Mesodermal cell (in vitro differentiated cells): ENCODE measurements at regions not wholly inside any gene's neighbourhood (a gene's known extent, or its start where the extent isn't known, plus 50 kb on each side); places are given as distances from the start of the nearest gene placed in this dataset.
"Not testable (repeated sequence)": the region's sequence is repeated elsewhere in the genome, so short reads cannot be mapped to it uniquely, and the experiment has no call there.

Source experiments
- H3K27ac ChIP-seq: 2 replicates; pipeline ENCODE4 v1.7.0; 2013; ENCODE audit warnings: mild to moderate bottlenecking, low read depth, low read length, moderate library complexity; ENCODE audit not compliant: severe bottlenecking
- H3K36me3 ChIP-seq: 2 replicates; pipeline ENCODE4 v1.7.1; 2013; ENCODE audit warnings: mild to moderate bottlenecking, low read length, moderate library complexity; ENCODE audit not compliant: control insufficient read depth, insufficient read depth
- H3K4me1 ChIP-seq: one replicate; pipeline ENCODE4 v1.7.1; 2013; ENCODE audit warnings: mild to moderate bottlenecking, low read length; ENCODE audit not compliant: insufficient read depth, control insufficient read depth, poor library complexity, severe bottlenecking
- H3K4me3 ChIP-seq: 2 replicates; pipeline ENCODE4 v1.7.0; 2013; ENCODE audit warnings: low read length, control low read depth, mild to moderate bottlenecking; ENCODE audit not compliant: insufficient read depth, poor library complexity, severe bottlenecking; ENCODE audit errors: extremely low read depth
- H3K9me3 ChIP-seq: 2 replicates; pipeline ENCODE4 v1.7.1; 2013; ENCODE audit warnings: mild to moderate bottlenecking, low read length, moderate library complexity; ENCODE audit not compliant: control insufficient read depth
- WGBS, 2 experiments: methylation state at CpG; one replicate each; pipeline ENCODE4 v1.1.5; 2013; ENCODE audit warnings: missing lambda C conversion rate in 2 of 2; ENCODE audit not compliant: insufficient coverage in 2 of 2; 5-methylcytosine and 5-hydroxymethylcytosine counted together

DNA sequence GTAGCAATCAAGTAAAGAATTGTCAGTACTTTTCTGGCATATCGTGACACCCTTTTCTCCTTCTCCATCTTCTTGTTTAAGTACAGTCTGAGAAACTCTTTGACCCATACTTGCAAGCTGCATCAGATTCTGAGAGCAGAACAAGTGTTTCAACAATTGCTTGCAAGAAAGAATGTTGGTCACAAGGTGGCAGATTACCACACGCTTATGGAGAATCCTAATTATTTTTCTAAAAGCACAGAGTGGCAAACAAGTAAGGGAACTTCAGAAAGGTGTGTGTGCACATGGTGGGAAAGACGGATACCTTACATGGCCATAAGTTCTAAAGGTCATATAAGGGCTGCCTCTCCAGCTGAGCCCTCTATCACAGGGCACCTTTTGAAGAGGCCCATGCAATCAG is 136.4 kb upstream of the FGF13 start:
- WGBS, 2 experiments, result 88% methylated on average over 3 of the region's 3 CpGs; no CpG with 5 or more reads in 1 of the 2 experiments
- Histone ChIP-seq H3K4me1 (no peaks in the 10 kb centered on the region), H3K36me3 (no peaks in the 10 kb centered on the region), H3K4me3 (no peak overlapping the region), H3K27ac (no peak overlapping the region), H3K9me3 (no peaks in the 10 kb centered on the region)

GRCh38 chrX:138845786-138846185 is 134.3 kb upstream of the FGF13 start:
- no peaks in the 10 kb centered on the region for H3K9me3 ChIP-seq
- no peaks in the 10 kb centered on the region for H3K36me3 ChIP-seq
- H3K4me1 ChIP-seq, result no peaks in the 10 kb centered on the region
- no CpG with 5 or more reads among the region's 3 CpGs for WGBS, 2 experiments
- no peak overlapping the region for H3K4me3 ChIP-seq
- H3K27ac ChIP-seq, result no peak overlapping the region

DNA sequence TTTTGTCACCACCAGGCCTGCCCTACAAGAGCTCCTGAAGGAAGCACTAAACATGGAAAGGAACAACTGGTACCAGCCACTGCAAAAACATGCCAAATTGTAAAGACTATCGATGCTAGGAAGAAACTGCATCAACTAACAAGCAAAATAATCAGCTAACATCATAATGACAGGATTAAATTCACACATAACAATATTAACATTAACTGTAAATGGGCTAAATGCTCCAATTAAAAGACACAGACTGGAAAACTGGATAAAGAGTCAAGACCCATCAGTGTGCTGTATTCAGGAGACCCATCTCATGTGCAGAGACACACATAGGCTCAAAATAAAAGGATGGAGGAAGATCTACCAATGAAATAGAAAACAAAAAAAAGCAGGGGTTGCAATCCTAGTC is 95.9 kb upstream of the FGF13 start:
- H3K36me3 ChIP-seq, H3K9me3 ChIP-seq, H3K27ac ChIP-seq, H3K4me1 ChIP-seq, H3K4me3 ChIP-seq: not testable (repeated sequence)
- no CpG with 5 or more reads among the region's 1 CpG for WGBS, 2 experiments

DNA sequence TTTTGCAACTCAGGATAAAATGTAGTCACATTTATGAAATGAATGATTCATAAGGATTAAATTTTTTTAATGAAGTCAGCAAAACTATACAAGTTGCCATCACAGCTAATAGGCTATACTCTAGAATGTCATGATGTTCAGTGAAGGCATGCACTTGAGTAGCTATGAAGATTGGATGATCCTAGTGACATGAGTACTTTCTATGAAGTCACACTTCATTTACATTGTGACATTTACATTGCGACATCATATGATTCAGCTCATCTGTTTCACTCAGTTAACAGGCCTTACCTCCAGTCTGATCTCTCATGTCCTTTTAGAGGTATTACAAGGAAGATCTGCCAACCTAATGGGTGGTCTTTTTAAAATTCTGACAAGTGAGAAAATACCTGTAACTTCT is 82.7 kb upstream of the FGF13 start:
- no CpG with 5 or more reads among the region's 1 CpG for WGBS, 2 experiments
- H3K4me3 ChIP-seq, result no peak overlapping the region
- no peaks in the 10 kb centered on the region for H3K9me3 ChIP-seq
- no peaks in the 10 kb centered on the region for H3K4me1 ChIP-seq
- no peaks in the 10 kb centered on the region for H3K36me3 ChIP-seq
- no peak overlapping the region for H3K27ac ChIP-seq

DNA sequence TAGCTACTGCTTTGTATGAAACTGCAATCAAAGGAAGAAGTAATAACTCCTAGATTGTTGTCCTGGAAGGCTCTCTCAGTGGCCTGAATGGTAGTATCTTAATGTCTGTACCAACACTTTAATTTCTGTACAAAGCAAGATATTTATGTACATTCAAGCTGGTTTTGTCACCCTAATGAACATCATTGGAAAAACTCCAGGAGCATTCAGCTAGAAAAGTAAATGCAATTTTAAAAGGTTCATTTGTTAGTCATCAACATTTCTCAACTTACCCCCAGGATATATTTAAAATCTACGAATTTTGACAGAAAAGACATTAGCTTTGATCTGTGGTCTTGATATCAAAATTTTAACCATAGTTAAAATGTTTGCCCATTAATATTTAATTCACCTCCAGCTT is 80.0 kb upstream of the FGF13 start:
- no peaks in the 10 kb centered on the region for H3K4me1 ChIP-seq
- no CpG with 5 or more reads among the region's 1 CpG for WGBS, 2 experiments
- H3K27ac ChIP-seq, result no peak overlapping the region
- H3K4me3 ChIP-seq, result no peak overlapping the region
- no peaks in the 10 kb centered on the region for H3K36me3 ChIP-seq
- no peaks in the 10 kb centered on the region for H3K9me3 ChIP-seq

DNA sequence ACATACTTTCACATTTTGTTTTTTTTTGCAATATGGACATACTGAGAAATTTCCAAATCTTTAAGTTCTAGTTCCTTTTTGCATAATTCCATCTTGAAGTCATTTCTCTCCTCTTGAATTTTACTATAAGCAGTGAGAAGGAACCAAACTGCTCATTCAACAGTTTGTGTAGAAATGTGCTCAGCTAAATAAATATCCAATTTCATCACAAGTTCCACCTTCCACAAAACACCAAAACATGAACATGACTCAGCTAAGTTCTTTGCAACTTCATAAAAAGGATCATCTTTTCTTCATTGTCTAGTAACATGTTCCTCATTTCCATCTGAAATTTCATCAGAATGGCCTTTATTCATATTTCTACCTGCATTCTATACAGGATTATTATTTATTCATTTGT is 77.3 kb upstream of the FGF13 start:
- Histone ChIP-seq H3K4me3 (no peak overlapping the region), H3K9me3 (no peaks in the 10 kb centered on the region), H3K4me1 (no peaks in the 10 kb centered on the region), H3K36me3 (no peaks in the 10 kb centered on the region), H3K27ac (no peak overlapping the region)

DNA sequence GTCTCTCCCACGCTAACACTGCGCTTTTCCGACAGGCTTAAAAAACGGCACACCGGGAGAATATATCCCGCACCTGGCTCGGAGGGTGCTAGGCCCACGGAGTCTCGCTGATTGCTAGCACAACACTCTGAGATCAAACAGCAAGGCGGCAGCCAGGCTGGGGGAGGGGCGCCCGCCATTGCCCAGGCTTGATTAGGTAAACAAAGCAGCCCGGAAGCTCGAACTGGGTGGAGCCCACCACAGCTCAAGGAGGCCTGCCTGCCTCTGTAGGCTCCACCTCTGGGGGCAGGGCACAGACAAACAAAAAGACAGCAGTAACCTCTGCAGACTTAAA is 67.0 kb upstream of the FGF13 start:
- not testable (repeated sequence) for H3K4me3 ChIP-seq, H3K36me3 ChIP-seq, H3K27ac ChIP-seq, H3K4me1 ChIP-seq, H3K9me3 ChIP-seq
- WGBS, 2 experiments, result 77% methylated on average over 9 of the region's 14 CpGs; no CpG with 5 or more reads in 1 of the 2 experiments

GRCh38 chrX:138777908-138778575 is 66.5 kb upstream of the FGF13 start:
- not testable (repeated sequence) for H3K4me1 ChIP-seq, H3K9me3 ChIP-seq, H3K4me3 ChIP-seq, H3K27ac ChIP-seq, H3K36me3 ChIP-seq
- 94 to 99% methylated on average over 7 to 8 of the region's 15 CpGs for WGBS, 2 experiments

GRCh38 chrX:138777230-138777629 is 65.7 kb upstream of the FGF13 start:
- Histone ChIP-seq H3K9me3 (no peaks in the 10 kb centered on the region), H3K27ac (no peak overlapping the region), H3K36me3 (no peaks in the 10 kb centered on the region), H3K4me3 (no peak overlapping the region), H3K4me1 (no peaks in the 10 kb centered on the region)
- no CpG with 5 or more reads among the region's 3 CpGs for WGBS, 2 experiments

- Histone ChIP-seq H3K27ac (no peak overlapping the region), H3K4me3 (no peak overlapping the region), H3K9me3 (no peaks in the 10 kb centered on the region), H3K4me1 (no peaks in the 10 kb centered on the region), H3K36me3 (no peaks in the 10 kb centered on the region)
- WGBS, 2 experiments, result 0% methylated on average over 2 of the region's 5 CpGs; no CpG with 5 or more reads in 1 of the 2 experiments
Measured at GRCh38 chrX:138775517-138775916, 64.0 kb upstream of the FGF13 start.

DNA sequence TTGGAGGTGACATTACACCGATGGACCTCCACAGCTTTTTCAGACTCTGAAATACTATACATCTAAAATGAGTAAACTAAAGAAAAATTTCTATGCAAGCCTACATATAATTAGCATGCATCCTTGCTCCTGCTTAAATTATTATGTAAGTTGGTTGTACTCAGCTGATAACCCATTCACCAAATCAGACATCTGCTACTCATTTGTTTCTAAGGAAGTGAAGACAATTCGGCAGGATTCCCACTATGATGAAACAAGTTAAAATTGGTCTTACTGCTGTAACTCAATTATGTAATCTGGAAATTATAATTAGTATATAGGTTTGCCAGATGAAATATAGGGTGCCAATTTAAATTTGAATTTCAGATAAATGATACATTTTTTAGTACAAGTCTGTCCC is 59.5 kb upstream of the FGF13 start:
- no peaks in the 10 kb centered on the region for H3K9me3 ChIP-seq
- H3K36me3 ChIP-seq, result no peaks in the 10 kb centered on the region
- no peaks in the 10 kb centered on the region for H3K4me1 ChIP-seq
- H3K27ac ChIP-seq, result no peak overlapping the region
- WGBS, 2 experiments, result no CpG with 5 or more reads among the region's 2 CpGs
- H3K4me3 ChIP-seq, result no peak overlapping the region
